Neural progenitor cell (in vitro differentiated cells): ENCODE measurements at regions not wholly inside any gene's neighbourhood (a gene's known extent, or its start where the extent isn't known, plus 50 kb on each side); places are given as distances from the start of the nearest gene placed in this dataset.

Experiments used
- DNase-seq: peaks from one replicate; pipeline ENCODE4 v3.0.0-alpha.2; 2016; ENCODE audit warnings: low spot score
- H2AFZ ChIP-seq: fragments of 200-600 bp; sonication (generic); replicated peaks from 2 replicates; pipeline ENCODE4 v1.6.1; 2016; ENCODE audit warnings: antibody characterized with exemption
- H3F3A ChIP-seq: fragments of 200-600 bp; sonication (generic); 2 replicates; pipeline ENCODE4 v1.6.1; 2016; ENCODE audit warnings: antibody characterized with exemption, low read depth
- H3K27ac ChIP-seq: fragments of 200-600 bp; sonication (generic); 2 replicates; pipeline ENCODE4 v1.5.1; 2016; ENCODE audit warnings: mild to moderate bottlenecking
- H3K27me3 ChIP-seq: fragments of 200-600 bp; sonication (generic); 2 replicates; pipeline ENCODE4 v1.6.1; 2016; ENCODE audit warnings: mild to moderate bottlenecking, moderate library complexity
- H3K36me3 ChIP-seq: fragments of 200-600 bp; sonication (generic); 2 replicates; pipeline ENCODE4 v1.5.1; 2016
- H3K4me1 ChIP-seq: fragments of 200-600 bp; sonication (generic); 2 replicates; pipeline ENCODE4 v1.6.1; 2016; ENCODE audit warnings: mixed run types
- H3K4me2 ChIP-seq: fragments of 200-600 bp; sonication (generic); 2 replicates; pipeline ENCODE4 v1.6.1; 2016
- H3K4me3 ChIP-seq: fragments of 200-600 bp; sonication (generic); 2 replicates; pipeline ENCODE4 v1.5.1; 2016
- H3K79me2 ChIP-seq: fragments of 200-600 bp; sonication (generic); 2 replicates; pipeline ENCODE4 v1.6.1; 2016; ENCODE audit warnings: low read depth
- H3K9ac ChIP-seq: fragments of 200-600 bp; sonication (generic); 2 replicates; pipeline ENCODE4 v1.6.1; 2016
- H3K9me3 ChIP-seq: fragments of 200-600 bp; sonication (generic); 2 replicates; pipeline ENCODE4 v1.5.1; 2016; ENCODE audit warnings: low read depth
- H4K20me1 ChIP-seq: fragments of 200-600 bp; sonication (generic); 2 replicates; pipeline ENCODE4 v1.6.1; 2016; ENCODE audit warnings: low read depth
- H3K27ac Mint-ChIP-seq: 3 replicates; pipeline ENCODE4 v1.8.0; 2021; ENCODE audit warnings: mixed read lengths
- H3K27me3 Mint-ChIP-seq: 2 replicates; pipeline ENCODE4 v1.8.0; 2022; ENCODE audit warnings: low read depth, mild to moderate bottlenecking, inconsistent platforms, moderate library complexity, mixed read lengths; ENCODE audit not compliant: insufficient read depth
- H3K36me3 Mint-ChIP-seq: 3 replicates; pipeline ENCODE4 v1.8.0; 2021; ENCODE audit warnings: mixed read lengths
- H3K4me1 Mint-ChIP-seq: 3 replicates; pipeline ENCODE4 v1.8.0; 2021; ENCODE audit warnings: mixed read lengths
- H3K4me3 Mint-ChIP-seq: 3 replicates; pipeline ENCODE4 v1.8.0; 2021; ENCODE audit warnings: mild to moderate bottlenecking, moderate library complexity, mixed read lengths
- H3K9me3 Mint-ChIP-seq: 3 replicates; pipeline ENCODE4 v1.8.0; 2020; ENCODE audit warnings: mixed read lengths
- EZH2 ChIP-seq: fragments of 200-600 bp; sonication (generic); IDR thresholded peaks from 2 replicates; pipeline ENCODE4 v1.6.1; 2017; ENCODE audit warnings: antibody characterized with exemption, mild to moderate bottlenecking, moderate library complexity
- EZH2phosphoT487 ChIP-seq: fragments of 200-600 bp; sonication (generic); IDR thresholded peaks from 2 replicates; pipeline ENCODE4 v1.6.1; 2017; ENCODE audit warnings: antibody characterized with exemption
- TF ChIP-seq, protein P1 (sequence below): fragments of 200-600 bp; sonication (generic); IDR thresholded peaks from 2 replicates; pipeline ENCODE4 v1.5.1; 2017; ENCODE audit warnings: antibody characterized with exemption, mild to moderate bottlenecking

DNA sequence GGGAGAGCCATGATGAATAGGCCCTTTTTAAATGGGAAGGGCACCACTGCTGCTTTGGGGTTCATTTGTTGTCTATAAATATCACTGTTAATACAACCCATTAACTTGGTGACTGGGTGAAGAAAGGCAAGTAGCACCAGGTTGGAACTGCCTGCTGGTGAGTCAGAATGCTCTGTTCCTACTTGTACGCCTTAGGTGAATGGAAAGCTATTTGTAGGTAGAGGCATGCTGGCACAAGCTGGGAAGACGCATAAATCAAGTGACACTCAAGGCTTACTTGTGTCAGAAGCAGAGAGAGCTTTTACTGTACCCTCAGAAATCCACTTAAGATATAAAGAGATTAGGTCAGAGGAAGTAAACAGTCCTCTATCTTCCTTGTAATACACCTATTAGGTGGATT lies 142.5 kb downstream of the TMX1 start:
- TF ChIP-seq, protein P1, sequence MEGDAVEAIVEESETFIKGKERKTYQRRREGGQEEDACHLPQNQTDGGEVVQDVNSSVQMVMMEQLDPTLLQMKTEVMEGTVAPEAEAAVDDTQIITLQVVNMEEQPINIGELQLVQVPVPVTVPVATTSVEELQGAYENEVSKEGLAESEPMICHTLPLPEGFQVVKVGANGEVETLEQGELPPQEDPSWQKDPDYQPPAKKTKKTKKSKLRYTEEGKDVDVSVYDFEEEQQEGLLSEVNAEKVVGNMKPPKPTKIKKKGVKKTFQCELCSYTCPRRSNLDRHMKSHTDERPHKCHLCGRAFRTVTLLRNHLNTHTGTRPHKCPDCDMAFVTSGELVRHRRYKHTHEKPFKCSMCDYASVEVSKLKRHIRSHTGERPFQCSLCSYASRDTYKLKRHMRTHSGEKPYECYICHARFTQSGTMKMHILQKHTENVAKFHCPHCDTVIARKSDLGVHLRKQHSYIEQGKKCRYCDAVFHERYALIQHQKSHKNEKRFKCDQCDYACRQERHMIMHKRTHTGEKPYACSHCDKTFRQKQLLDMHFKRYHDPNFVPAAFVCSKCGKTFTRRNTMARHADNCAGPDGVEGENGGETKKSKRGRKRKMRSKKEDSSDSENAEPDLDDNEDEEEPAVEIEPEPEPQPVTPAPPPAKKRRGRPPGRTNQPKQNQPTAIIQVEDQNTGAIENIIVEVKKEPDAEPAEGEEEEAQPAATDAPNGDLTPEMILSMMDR: no peak
- TF ChIP-seq EZH2 (no peak), EZH2phosphoT487 (no peak)
- no peak overlapping the region for H2AFZ ChIP-seq
- H3K9ac ChIP-seq: no peak overlapping the region
- Mint-ChIP-seq H3K4me3 (no peak overlapping the region), H3K36me3 (no peaks in the 10 kb centered on the region), H3K27ac (no peak overlapping the region), H3K27me3 (peaks cover 2% of the 10 kb centered on the region), H3K9me3 (no peaks in the 10 kb centered on the region), H3K4me1 (peaks cover 8% of the 10 kb centered on the region)
- no peak overlapping the region for H3K4me3 ChIP-seq
- no peaks in the 10 kb centered on the region for H3K27me3 ChIP-seq
- H4K20me1 ChIP-seq: no peaks in the 10 kb centered on the region
- no peaks in the 10 kb centered on the region for H3K4me1 ChIP-seq
- H3F3A ChIP-seq: no peaks in the 10 kb centered on the region
- no peaks in the 10 kb centered on the region for H3K36me3 ChIP-seq
- no peak for DNase-seq
- H3K79me2 ChIP-seq: no peaks in the 10 kb centered on the region
- H3K4me2 ChIP-seq: no peak overlapping the region
- no peak overlapping the region for H3K27ac ChIP-seq
- no peaks in the 10 kb centered on the region for H3K9me3 ChIP-seq

DNA sequence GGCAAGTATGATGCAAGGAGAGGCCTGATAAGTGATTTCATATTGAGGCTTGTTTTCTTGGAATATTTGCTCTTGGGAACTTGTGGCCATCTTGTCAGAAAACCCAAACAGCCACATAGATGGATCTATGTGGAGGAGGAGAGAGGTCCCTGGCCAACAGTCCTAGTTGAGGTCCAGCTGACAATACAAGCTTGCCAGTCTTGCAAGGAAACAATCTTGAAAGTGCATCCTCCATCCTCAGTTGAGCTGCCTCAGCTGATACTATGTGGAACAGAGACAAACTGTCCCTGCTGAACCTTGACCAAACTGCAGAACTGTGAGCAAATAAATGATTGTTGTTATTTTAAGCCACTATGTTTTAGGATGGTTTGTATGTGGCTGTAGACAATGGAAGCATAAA lies 146.4 kb downstream of the TMX1 start:
- Histone ChIP-seq H3K4me1 (no peaks in the 10 kb centered on the region), H3K27me3 (no peaks in the 10 kb centered on the region), H3K27ac (no peak overlapping the region), H2AFZ (no peak overlapping the region), H3F3A (no peaks in the 10 kb centered on the region), H3K9ac (no peak overlapping the region), H4K20me1 (no peaks in the 10 kb centered on the region), H3K79me2 (no peaks in the 10 kb centered on the region), H3K4me3 (no peak overlapping the region), H3K36me3 (no peaks in the 10 kb centered on the region), H3K4me2 (no peak overlapping the region), H3K9me3 (no peaks in the 10 kb centered on the region)
- Mint-ChIP-seq H3K27me3 (peaks cover 2% of the 10 kb centered on the region), H3K27ac (no peak overlapping the region), H3K36me3 (no peaks in the 10 kb centered on the region), H3K4me1 (peaks cover 8% of the 10 kb centered on the region), H3K4me3 (no peak overlapping the region), H3K9me3 (no peaks in the 10 kb centered on the region)
- DNase-seq: no peak
- TF ChIP-seq, protein P1: no peak
- TF ChIP-seq EZH2phosphoT487: no peak
- TF ChIP-seq EZH2: no peak

DNA sequence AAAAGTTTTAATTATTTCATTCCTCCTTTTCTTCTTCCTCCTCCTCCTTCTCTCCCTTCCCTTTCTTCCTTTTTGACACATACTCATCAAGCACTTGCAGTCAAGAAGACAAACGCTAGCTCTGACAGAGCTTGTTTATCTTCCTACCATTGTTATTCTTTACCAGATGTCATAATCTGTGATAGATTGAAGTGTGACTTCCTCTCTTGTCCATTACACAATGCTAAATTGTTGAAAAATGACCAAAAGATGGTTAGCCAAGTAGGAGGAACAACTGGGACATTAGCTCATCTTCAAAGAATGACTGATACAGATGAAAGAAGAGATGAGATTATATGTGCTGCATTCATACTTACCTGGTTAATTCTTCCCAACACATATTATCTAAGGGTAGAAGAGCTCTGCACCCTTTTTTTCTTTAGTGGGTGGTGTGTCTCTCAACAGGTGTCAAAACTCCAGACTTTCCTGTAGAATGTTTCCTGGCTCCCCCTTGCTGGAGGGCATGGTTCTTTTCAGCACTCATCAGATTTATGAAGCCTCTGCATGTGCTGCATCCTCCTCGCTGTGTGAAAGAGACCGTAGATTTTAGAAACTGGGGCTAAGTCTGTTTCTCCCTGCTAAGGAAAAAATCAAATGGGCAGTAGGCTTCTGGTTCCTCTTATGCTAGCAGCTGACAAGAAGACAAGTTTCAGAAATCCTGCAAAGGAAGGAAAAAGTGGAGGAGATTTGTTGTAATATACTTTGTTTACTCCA lies 147.1 kb downstream of the TMX1 start:
- Mint-ChIP-seq H3K4me3 (no peak overlapping the region), H3K9me3 (no peaks in the 10 kb centered on the region), H3K27ac (no peak overlapping the region), H3K4me1 (peaks cover 8% of the 10 kb centered on the region), H3K36me3 (no peaks in the 10 kb centered on the region), H3K27me3 (no peaks in the 10 kb centered on the region)
- Histone ChIP-seq H3K36me3 (no peaks in the 10 kb centered on the region), H3K4me1 (no peaks in the 10 kb centered on the region), H3K9ac (no peak overlapping the region), H3K4me3 (no peak overlapping the region), H3K27me3 (no peaks in the 10 kb centered on the region), H2AFZ (no peak overlapping the region), H3K79me2 (no peaks in the 10 kb centered on the region), H3K9me3 (no peaks in the 10 kb centered on the region), H4K20me1 (no peaks in the 10 kb centered on the region), H3K4me2 (no peak overlapping the region), H3F3A (no peaks in the 10 kb centered on the region), H3K27ac (no peak overlapping the region)
- no peak for DNase-seq
- TF ChIP-seq, protein P1: no peak
- TF ChIP-seq EZH2phosphoT487 (no peak), EZH2 (no peak)
